Natural killer cell (primary cell): ENCODE measurements at regions not wholly inside any gene's neighbourhood (a gene's known extent, or its start where the extent isn't known, plus 50 kb on each side); places are given as distances from the start of the nearest gene placed in this dataset.

Experiments
- ATAC-seq, 3 donors: fragments of 150-1000 bp in 2 of 3; fragments of 200-7000 bp in 1 of 3; cut with Tn5 transposase; 1 replicate in 1 of 3; 2 replicates in 2 of 3; pipeline ENCODE4 v1.10.0; 2021; ENCODE audit warnings: mild to moderate bottlenecking in 2 of 3, moderate library complexity in 2 of 3
- DNase-seq, 2 donors: peaks; one replicate each; pipeline versions ENCODE4 v3.0.0 to v3.0.0-alpha.2; 2013 to 2021; ENCODE audit warnings: mixed read lengths in 1 of 2
- H3K27ac ChIP-seq: one replicate; pipeline ENCODE4 v1.5.1; 2013; ENCODE audit warnings: mild to moderate bottlenecking, low read length
- H3K27me3 ChIP-seq: one replicate; pipeline ENCODE4 v1.6.1; 2013; ENCODE audit warnings: low read length; ENCODE audit not compliant: control insufficient read depth, insufficient read depth
- H3K36me3 ChIP-seq: one replicate; pipeline ENCODE4 v1.6.1; 2013; ENCODE audit warnings: low read length; ENCODE audit not compliant: control insufficient read depth, insufficient read depth
- H3K4me1 ChIP-seq: one replicate; pipeline ENCODE4 v1.6.1; 2013; ENCODE audit warnings: low read length; ENCODE audit not compliant: control insufficient read depth, insufficient read depth
- H3K4me3 ChIP-seq: one replicate; pipeline ENCODE4 v1.5.1; 2013; ENCODE audit warnings: low read length
- H3K9me3 ChIP-seq: one replicate; pipeline ENCODE4 v1.6.1; 2013; ENCODE audit warnings: low read length; ENCODE audit not compliant: control insufficient read depth, insufficient read depth
- H3K27ac Mint-ChIP-seq, 2 donors: one replicate each; pipeline ENCODE4 v1.8.0; 2022; ENCODE audit warnings: mild to moderate bottlenecking in 2 of 2, mixed read lengths in 2 of 2, moderate library complexity in 1 of 2
- H3K27me3 Mint-ChIP-seq, 2 donors: one replicate each; pipeline ENCODE4 v1.8.0; 2022; ENCODE audit warnings: low read depth in 2 of 2, mixed read lengths in 2 of 2
- H3K36me3 Mint-ChIP-seq: one replicate; pipeline ENCODE4 v1.8.0; 2022; ENCODE audit warnings: mixed read lengths
- H3K4me1 Mint-ChIP-seq, 2 donors: one replicate each; pipeline ENCODE4 v1.8.0; 2022; ENCODE audit warnings: mixed read lengths in 2 of 2
- H3K4me3 Mint-ChIP-seq: one replicate; pipeline ENCODE4 v1.8.0; 2022; ENCODE audit warnings: mild to moderate bottlenecking, moderate library complexity, mixed read lengths
- H3K9me3 Mint-ChIP-seq, 2 donors: one replicate each; pipeline ENCODE4 v1.8.0; 2022; ENCODE audit warnings: mixed read lengths in 2 of 2
- CTCF ChIP-seq: fragments of 200-600 bp; IDR thresholded peaks from one replicate; pipeline ENCODE4 v1.8.0; 2022; ENCODE audit warnings: antibody characterized with exemption
- WGBS: methylation state at CpG from one replicate; pipeline ENCODE4 v1.1.7; 2013; ENCODE audit warnings: missing lambda C conversion rate; ENCODE audit not compliant: insufficient coverage; 5-methylcytosine and 5-hydroxymethylcytosine counted together
- intact Hi-C: fragments of 100-400 bp; cut with micrococcal nuclease; formaldehyde crosslinking; loops from one replicate; pipeline ENCODE4 v1.14.2; 2022

GRCh38 chr5:111643499-111643898, 113.5 kb downstream of the NREP start:
- WGBS = 95% methylated on average over 2 of the region's 2 CpGs
- no peaks in the 10 kb centered on the region for H3K36me3 Mint-ChIP-seq

GRCh38 chr5:111641533-111642233, 115.3 kb downstream of the NREP start:
- Mint-ChIP-seq H3K9me3 (peaks cover 4 to 5% of the 10 kb centered on the region in 2 donors), H3K27me3 (peaks cover 0 to 10% of the 10 kb centered on the region in 2 donors), H3K36me3 (peaks cover 9% of the 10 kb centered on the region), H3K4me3 (no peak overlapping the region), H3K27ac (no peak overlapping the region), H3K4me1 (no peaks in the 10 kb centered on the region)
- Histone ChIP-seq H3K27me3 (no peaks in the 10 kb centered on the region), H3K9me3 (peaks cover 10% of the 10 kb centered on the region), H3K4me1 (no peaks in the 10 kb centered on the region), H3K36me3 (no peaks in the 10 kb centered on the region), H3K4me3 (no peak overlapping the region), H3K27ac (no peak overlapping the region)
- no peak for TF ChIP-seq CTCF
- WGBS = 84% methylated on average over 2 of the region's 4 CpGs
- no peak for DNase-seq
- intact Hi-C loops = no loop called here
- no peak for ATAC-seq

More at GRCh38 chr5:111643499-111643898, 113.5 kb downstream of the NREP start:
- Mint-ChIP-seq H3K27me3 (peaks cover 0 to 10% of the 10 kb centered on the region in 2 donors), H3K4me1 (no peaks in the 10 kb centered on the region), H3K4me3 (no peak overlapping the region), H3K27ac (no peak overlapping the region), H3K9me3 (peaks cover 4 to 5% of the 10 kb centered on the region in 2 donors)
- no peak for DNase-seq
- intact Hi-C loops = no loop called here
- TF ChIP-seq CTCF = no peak
- Histone ChIP-seq H3K4me1 (no peaks in the 10 kb centered on the region), H3K4me3 (no peak overlapping the region), H3K9me3 (peaks cover 10% of the 10 kb centered on the region), H3K27ac (no peak overlapping the region), H3K36me3 (no peaks in the 10 kb centered on the region), H3K27me3 (no peaks in the 10 kb centered on the region)
- ATAC-seq = no peak

GRCh38 chr5:111639912-111640311, 117.1 kb downstream of the NREP start:
- H3K36me3 ChIP-seq = no peaks in the 10 kb centered on the region
- 55% methylated on average over 2 of the region's 2 CpGs for WGBS
- H3K4me1 ChIP-seq = no peaks in the 10 kb centered on the region
- Mint-ChIP-seq H3K4me3 (no peak overlapping the region), H3K27me3 (peaks cover 0 to 4% of the 10 kb centered on the region in 2 donors), H3K4me1 (no peaks in the 10 kb centered on the region), H3K27ac (no peak overlapping the region), H3K9me3 (peaks cover 4 to 5% of the 10 kb centered on the region in 2 donors), H3K36me3 (peaks cover 9% of the 10 kb centered on the region)
- TF ChIP-seq CTCF = no peak
- no peak for DNase-seq
- H3K27me3 ChIP-seq = no peaks in the 10 kb centered on the region
- ATAC-seq = no peak
- H3K27ac ChIP-seq = no peak overlapping the region
- intact Hi-C loops = no loop called here
- H3K9me3 ChIP-seq = peaks cover 10% of the 10 kb centered on the region
- H3K4me3 ChIP-seq = no peak overlapping the region

GRCh38 chr5:111636736-111637135, 120.3 kb downstream of the NREP start:
- Mint-ChIP-seq H3K27ac (no peak overlapping the region), H3K4me1 (no peaks in the 10 kb centered on the region), H3K27me3 (peaks cover 0 to 7% of the 10 kb centered on the region in 2 donors), H3K36me3 (peaks cover 9% of the 10 kb centered on the region), H3K4me3 (no peak overlapping the region), H3K9me3 (peaks cover 4 to 5% of the 10 kb centered on the region in 2 donors)
- TF ChIP-seq CTCF = no peak
- no peaks in the 10 kb centered on the region for H3K36me3 ChIP-seq
- no peaks in the 10 kb centered on the region for H3K27me3 ChIP-seq
- no peak overlapping the region for H3K27ac ChIP-seq
- DNase-seq = no peak
- H3K9me3 ChIP-seq = peaks cover 10% of the 10 kb centered on the region
- whole genome bisulfite sequencing = 53% methylated on average over 1 of the region's 2 CpGs
- H3K4me1 ChIP-seq = no peaks in the 10 kb centered on the region
- intact Hi-C loops = no loop called here
- no peak overlapping the region for H3K4me3 ChIP-seq
- ATAC-seq = no peak
